HK-2 (cell line): ENCODE measurements at regions not wholly inside any gene's neighbourhood (a gene's known extent, or its start where the extent isn't known, plus 50 kb on each side); places are given as distances from the start of the nearest gene placed in this dataset.

Source experiments
- DNase-seq: peaks from one replicate; pipeline ENCODE4 v3.0.0-alpha.2; 2018; ENCODE audit not compliant: unreplicated experiment

DNA sequence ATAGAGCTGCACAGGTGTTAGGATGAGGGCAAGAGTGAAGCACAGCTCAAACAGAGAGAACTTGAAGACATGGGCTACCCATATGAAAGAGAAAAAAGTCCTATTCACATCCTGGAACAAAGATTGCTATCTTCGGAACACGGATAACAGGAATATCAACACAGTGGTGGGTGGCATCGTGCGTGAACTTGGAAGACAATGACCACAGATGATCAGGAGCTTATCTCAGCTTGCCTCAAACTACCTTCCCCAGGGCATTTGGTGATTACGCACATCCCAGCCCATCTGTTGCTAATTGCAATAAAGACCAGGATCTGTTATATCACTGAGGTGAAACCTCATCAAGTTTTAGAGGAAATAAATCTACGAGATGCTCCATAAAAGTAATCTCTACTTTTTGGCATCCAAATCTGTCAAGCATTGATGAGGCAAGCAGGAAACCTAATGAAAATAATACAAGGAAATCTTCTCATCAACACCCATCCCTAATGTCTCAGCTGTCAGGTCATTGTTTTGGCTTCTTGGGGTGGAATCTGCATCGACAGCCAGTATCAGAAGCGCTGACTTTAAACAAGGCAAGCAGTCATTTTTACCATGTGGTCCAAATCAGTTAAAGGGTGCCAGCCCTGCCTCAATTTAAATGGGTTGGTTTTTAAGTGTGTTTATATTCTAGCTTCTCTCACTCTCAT is 188.2 kb downstream of the SPCS3 start:
- no peak for DNase-seq

- no peak for DNase-seq
Measured at GRCh38 chr4:176508780-176509331, 189.1 kb downstream of the SPCS3 start.

- DNase-seq = no peak
Measured at GRCh38 chr4:176525576-176525975, 205.8 kb downstream of the SPCS3 start.

DNA sequence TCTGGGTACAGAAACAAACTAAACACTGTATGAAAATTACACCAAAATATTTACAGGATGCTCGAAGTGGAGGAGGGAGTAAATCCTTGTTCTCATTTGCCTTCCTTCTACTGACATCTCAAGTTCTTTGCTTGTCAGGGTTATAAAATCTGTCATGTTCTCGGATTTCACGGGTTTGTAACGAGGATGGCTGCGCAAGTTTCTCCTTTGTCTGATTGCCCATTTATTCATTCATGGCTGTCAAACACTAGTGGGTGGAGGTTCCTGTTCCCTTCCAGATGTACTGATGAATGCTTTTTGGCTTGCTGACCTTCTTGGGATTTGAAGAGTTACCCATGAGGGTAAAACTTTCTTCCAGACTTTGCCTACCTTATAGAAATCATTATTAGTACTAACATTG is 206.9 kb downstream of the SPCS3 start:
- DNase-seq = no peak

DNA sequence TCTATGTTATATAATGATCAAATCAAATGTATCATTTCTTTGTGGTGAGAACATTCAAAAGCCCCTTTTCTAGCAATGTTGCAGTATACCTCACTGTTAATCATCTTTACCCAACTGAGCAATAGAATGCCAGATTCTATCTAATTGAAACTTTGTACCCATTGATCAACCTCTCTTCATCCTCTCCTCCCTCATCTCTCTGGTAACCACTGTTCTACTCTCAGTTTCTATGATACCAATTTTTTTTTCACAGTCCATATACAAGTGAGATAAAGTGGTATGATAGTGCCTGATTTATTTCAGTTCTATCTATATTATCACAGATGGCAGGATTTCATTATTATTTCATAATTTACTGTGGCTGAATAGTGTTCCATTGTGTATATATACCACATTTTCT is 209.8 kb downstream of the SPCS3 start:
- no peak for DNase-seq

GRCh38 chr4:176533159-176533558 is 213.4 kb downstream of the SPCS3 start:
- DNase-seq = no peak

DNA sequence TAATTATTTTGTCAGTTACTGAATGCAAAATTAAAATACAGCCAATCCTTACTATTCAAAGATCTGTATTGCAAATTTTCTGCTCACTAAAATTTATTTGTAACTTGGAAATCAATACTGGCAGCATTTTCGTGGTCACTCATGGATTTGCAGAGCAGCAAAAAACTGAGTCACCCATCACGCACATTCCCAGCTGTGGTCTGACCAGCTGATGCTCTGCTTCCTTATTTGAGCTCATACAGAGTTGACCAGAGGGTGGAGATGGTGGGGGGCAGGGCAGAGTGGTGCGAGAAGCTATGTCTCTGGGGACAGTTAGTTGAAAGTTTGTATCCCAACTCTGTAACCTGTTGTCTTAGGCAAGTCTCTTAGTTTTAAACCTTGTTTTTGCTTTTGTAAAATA is 214.8 kb downstream of the SPCS3 start:
- peak; percentile 54 for DNase-seq

DNA sequence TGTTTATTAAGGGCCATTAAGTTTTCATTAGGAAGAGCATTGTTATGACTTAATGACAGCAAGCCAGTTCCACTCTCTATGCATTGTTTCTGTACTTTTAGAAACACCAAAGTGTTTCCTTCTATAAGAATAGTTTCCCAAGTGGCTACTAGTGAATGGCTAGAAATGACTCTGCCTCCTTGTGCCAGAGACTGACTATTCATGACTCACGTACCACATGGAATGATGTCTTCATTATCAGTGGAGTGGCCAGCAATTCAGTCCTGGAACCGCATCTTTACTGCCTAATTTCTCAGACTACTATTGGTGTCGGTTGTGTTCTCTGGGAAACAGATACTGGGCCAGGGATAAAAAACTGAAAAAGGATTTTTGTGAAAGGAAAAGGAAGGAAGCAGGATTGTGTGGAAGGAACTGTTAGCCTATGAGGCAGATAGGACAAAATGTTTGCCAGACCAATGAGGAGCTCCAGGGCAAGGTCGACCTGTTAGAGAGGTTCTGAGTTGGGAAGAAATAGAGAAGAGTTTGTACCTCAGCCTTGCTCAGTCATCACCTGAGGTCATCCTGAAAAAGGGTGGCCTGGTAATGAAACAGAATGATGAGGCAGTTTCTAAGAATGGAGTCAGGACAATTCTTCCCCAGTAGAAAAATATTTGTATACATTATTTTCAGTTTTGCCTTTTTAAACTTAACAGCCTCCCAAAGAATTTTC is 218.6 kb downstream of the SPCS3 start:
- peak; percentile 32 for DNase-seq

GRCh38 chr4:176539091-176539784 is 219.5 kb downstream of the SPCS3 start:
- no peak for DNase-seq

DNA sequence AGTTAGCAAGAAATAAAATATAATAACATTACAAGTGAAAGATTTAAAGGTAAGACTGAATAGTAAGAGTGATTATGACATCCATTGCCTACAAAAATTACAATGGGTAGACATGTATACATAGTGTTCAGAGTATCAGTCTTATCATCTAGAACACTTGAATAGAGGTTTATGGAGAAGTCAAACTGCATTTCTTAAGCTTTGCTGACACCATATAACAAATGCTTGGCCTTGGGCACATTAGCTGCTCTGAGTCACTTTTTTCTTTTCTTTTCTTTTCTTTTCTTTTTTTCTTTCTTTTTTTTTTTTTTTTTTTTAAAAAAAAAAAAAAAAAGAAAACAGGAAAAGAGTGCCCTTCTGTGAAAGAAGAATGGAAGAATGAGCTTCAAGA is 220.0 kb downstream of the SPCS3 start:
- DNase-seq = no peak

DNA sequence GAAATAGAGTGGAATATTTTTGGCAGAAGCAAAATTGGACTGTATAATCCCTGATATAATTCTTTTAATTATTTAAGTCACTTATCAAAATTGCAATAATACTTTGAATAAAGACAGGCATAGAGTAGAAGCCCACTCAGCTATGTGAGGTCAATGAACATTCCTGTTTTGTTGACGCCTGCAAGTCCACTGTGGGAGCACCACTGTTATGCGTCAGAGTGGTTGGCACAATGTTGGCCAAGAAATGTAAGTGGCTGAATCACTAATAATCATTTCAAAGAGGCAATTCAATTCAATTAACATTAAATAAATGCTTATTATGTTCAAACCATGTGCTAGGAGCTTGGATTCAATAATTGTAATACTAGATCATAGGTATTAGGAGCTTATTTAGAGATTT is 221.0 kb downstream of the SPCS3 start:
- DNase-seq = no peak

DNA sequence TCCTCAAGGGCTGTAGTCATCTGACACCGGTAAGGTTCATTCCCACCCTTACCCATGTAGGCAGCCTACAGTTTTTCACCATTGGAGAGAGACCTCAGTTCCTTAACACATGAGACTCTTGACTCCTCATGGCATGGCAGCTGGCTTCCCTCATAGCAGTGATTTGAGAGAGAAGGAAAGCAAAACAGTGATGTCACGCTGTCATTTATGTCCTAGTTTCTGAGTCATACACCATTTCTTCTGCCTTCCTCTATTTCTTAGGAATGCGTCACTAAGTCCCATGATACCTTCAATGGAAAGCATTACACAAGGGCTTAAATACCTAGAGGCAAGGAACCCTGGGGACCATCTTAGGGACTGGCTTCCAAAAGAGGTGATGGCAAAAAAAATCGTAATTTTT is 226.1 kb downstream of the SPCS3 start:
- no peak for DNase-seq

DNA sequence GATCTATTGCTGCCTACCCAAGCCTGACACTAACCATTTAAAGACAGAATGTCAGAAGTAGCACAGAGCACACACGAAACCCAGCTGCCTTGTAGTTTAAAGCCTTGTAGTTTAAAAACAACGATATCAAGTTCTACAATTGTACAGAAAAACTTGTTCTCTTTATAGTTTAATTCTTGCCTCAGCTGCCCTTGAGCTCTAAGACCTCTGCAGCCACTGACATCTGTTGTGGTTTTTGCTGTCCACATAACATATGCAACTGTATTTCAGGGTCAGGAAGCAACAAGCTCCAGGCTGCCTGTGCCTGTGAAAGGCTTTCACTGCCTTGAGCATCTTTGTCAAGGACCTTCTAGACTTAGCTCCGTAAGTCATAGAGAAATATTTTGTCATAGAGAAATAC is 227.2 kb downstream of the SPCS3 start:
- DNase-seq = no peak

DNA sequence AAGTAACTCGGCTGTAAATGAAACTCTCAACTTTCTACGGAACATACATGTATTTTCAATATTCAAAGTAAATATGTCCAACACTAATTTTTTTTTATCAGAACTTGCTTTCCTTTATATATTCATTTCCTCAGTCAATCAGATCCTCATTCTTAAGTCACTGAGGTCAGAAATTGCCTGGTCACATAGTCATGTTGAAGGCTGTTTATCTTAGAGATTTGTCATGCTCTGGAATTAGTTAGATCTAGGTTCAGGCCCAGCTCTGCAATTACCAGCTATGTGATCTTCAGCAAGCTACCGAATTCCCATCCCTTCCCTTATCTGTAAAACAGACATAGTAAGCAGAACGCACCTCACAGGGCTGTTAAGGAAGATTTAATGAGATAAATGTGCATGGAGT is 228.8 kb downstream of the SPCS3 start:
- DNase-seq = no peak

GRCh38 chr4:176549161-176549865 is 229.5 kb downstream of the SPCS3 start:
- no peak for DNase-seq

DNA sequence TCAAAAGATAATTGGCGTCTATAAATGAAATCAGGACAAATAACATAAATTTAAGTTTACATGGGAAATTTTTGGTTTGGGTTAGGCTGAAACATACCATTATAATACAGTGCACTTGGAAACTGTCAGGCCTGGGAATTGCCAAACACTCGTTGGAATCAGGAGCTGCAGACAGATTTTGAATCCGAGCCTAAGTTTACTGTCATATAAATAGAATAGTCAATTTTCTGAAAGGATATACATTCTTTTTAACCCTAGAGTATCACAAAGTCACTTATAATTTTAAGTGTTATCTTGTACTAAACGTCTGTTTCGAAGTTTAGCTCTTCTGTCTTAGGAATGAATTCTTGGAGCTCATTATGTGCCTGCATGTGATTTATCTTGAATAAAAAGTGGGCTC is 234.1 kb downstream of the VEGFC start:
- DNase-seq = no peak

DNA sequence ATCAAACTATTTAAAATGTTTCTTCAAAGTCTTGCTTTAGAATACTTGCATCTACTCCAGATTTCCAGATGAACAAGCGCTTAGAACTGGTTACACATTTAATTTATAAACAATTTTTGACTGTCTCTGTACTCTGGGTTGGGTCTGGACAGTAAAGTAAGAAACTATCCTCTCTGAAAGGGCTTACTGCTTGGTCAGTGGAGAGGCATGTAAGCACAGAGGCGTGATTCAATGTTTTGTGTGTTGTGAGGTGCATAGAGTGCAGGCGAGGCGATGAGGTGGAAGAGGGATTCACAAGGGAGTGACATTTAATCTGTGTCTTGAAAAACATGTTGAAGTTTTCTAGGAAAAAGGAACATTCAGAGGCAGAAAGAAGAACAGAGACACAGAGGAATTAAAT is 231.4 kb downstream of the VEGFC start:
- DNase-seq = no peak

DNA sequence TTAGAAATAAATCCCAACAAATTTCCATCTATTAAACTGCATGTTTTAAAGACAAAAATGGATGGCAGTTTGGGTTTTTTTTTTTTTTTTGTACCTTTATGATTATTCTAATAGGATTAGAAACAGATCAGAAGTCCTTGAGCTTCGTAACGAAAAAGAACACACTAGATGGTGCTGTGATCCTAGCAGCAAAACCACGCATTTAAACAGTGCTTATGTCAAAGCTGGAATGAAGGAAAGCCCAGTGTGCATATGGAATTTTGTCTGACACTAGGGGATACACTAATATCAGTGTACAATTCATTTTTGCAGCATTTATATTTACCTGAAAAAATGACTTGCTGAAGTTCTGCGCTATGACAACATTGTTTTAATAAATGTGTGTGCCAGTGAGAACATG is 229.1 kb downstream of the VEGFC start:
- no peak for DNase-seq

- DNase-seq = no peak
Measured at GRCh38 chr4:176565049-176565448, 227.7 kb downstream of the VEGFC start.

DNA sequence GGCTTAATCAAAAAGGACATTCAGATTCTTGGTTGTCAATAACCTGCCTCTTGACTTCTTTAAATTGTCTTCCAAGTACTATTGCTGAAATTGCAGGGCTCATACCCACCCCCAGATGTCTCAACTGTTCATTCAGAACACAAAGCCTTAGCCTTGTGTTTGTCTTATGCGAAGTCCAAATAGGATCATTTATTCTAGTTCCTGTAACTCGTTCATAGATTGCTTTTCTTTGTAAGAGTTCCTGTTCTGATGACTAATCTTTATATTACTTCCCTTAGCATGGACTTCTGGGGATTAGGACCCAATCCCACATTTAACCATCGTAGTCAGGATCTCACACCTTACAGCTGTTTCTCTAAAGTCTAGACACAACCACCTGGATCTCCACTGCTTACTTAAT is 226.0 kb downstream of the VEGFC start:
- no peak for DNase-seq

GRCh38 chr4:176568238-176568637 is 224.5 kb downstream of the VEGFC start:
- DNase-seq = no peak

DNA sequence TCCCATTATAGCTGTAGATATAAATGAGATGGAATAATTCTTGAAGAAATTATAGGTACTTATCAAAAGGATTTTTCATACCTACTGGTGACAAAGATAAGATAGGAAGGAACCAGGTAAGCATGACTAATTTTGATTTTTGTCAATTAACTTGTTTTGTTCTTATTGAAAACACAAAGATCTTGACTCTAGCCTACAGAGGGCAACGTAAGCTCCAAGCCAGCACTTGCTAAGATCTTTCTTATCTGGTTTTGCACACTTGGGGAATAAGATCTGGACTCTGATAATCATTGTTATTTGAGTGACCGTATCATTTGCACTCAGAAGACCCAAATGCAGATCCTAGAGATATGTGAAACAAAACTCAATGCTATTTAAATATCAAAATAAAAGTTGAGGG is 223.4 kb downstream of the VEGFC start:
- DNase-seq = no peak
